CD14-positive monocyte (primary cell): ENCODE measurements at regions not wholly inside any gene's neighbourhood (a gene's known extent, or its start where the extent isn't known, plus 50 kb on each side); places are given as distances from the start of the nearest gene placed in this dataset.

Source experiments
- DNase-seq, 3 donors: peaks; one replicate each; pipeline ENCODE4 v3.0.0-alpha.2; 2011 to 2022
- H2AFZ ChIP-seq: 2 replicates; pipeline ENCODE4 v1.6.0; 2012; ENCODE audit warnings: mild to moderate bottlenecking, low read depth, low read length, inconsistent platforms; ENCODE audit not compliant: insufficient read depth, poor library complexity, severe bottlenecking
- H3K27ac ChIP-seq, 2 donors: 1 replicate in 1 of 2; 2 replicates in 1 of 2; pipeline ENCODE4 v1.5.1; 2012 to 2013; ENCODE audit warnings: low read length in 2 of 2, control low read depth in 1 of 2, inconsistent platforms in 1 of 2, low read depth in 1 of 2, mild to moderate bottlenecking in 1 of 2
- H3K27me3 ChIP-seq, 2 donors: one replicate each; pipeline versions ENCODE4 v1.6.0 to v1.6.1; 2011 to 2013; ENCODE audit warnings: low read length in 2 of 2; ENCODE audit not compliant: control insufficient read depth in 2 of 2, insufficient read depth in 2 of 2
- H3K36me3 ChIP-seq, 2 donors: replicated peaks in 1 of 2; 1 replicate in 1 of 2; 2 replicates in 1 of 2; pipeline versions ENCODE4 v1.5.1 to v1.6.1; 2012 to 2013; ENCODE audit warnings: low read length in 2 of 2, control low read depth in 1 of 2, inconsistent platforms in 1 of 2, mild to moderate bottlenecking in 1 of 2; ENCODE audit not compliant: insufficient read depth in 2 of 2, control insufficient read depth in 1 of 2
- H3K4me1 ChIP-seq, 2 donors: 1 replicate in 1 of 2; 2 replicates in 1 of 2; pipeline versions ENCODE4 v1.5.1 to v1.6.1; 2012 to 2013; ENCODE audit warnings: low read length in 2 of 2, control low read depth in 1 of 2, inconsistent platforms in 1 of 2, mild to moderate bottlenecking in 1 of 2, moderate library complexity in 1 of 2; ENCODE audit not compliant: insufficient read depth in 2 of 2, control insufficient read depth in 1 of 2
- H3K4me2 ChIP-seq: replicated peaks from 2 replicates; pipeline ENCODE3; 2012; ENCODE audit warnings: low read length, moderate library complexity, mild to moderate bottlenecking; ENCODE audit not compliant: poor library complexity, severe bottlenecking; ENCODE audit errors: extremely low read depth
- H3K4me3 ChIP-seq, 3 experiments: fragments of 200-600 bp in 1 of 3; sonication (generic) in 1 of 3; replicated peaks in 1 of 3; 1 replicate in 2 of 3; 2 replicates in 1 of 3; pipeline ENCODE4 v1.5.1; 2011 to 2013; ENCODE audit warnings: low read length in 3 of 3, mild to moderate bottlenecking in 3 of 3, control low read depth in 2 of 3, low read depth in 2 of 3, inconsistent platforms in 1 of 3, moderate library complexity in 1 of 3
- H3K79me2 ChIP-seq: 2 replicates; pipeline ENCODE4 v1.6.0; 2012; ENCODE audit warnings: mild to moderate bottlenecking, control low read depth, inconsistent platforms, low read length, moderate library complexity; ENCODE audit not compliant: insufficient read depth
- H3K9ac ChIP-seq: 2 replicates; pipeline ENCODE4 v1.6.0; 2017; ENCODE audit warnings: low read length, mild to moderate bottlenecking; ENCODE audit not compliant: insufficient read depth, poor library complexity, severe bottlenecking
- H3K9me3 ChIP-seq, 2 donors: replicated peaks in 1 of 2; 1 replicate in 1 of 2; 2 replicates in 1 of 2; pipeline versions ENCODE4 v1.5.1 to v1.6.1; 2012 to 2013; ENCODE audit warnings: low read length in 2 of 2, control low read depth in 1 of 2; ENCODE audit not compliant: control insufficient read depth in 1 of 2, insufficient read depth in 1 of 2
- H4K20me1 ChIP-seq: 2 replicates; pipeline ENCODE4 v1.6.0; 2012; ENCODE audit warnings: mild to moderate bottlenecking, low read length, control low read depth, moderate library complexity; ENCODE audit not compliant: insufficient read depth
- H3K27ac Mint-ChIP-seq, 7 donors: one replicate each; pipeline ENCODE4 v1.8.0; 2020; ENCODE audit warnings: mild to moderate bottlenecking in 7 of 7, mixed read lengths in 7 of 7, moderate library complexity in 6 of 7, inconsistent platforms in 2 of 7
- H3K27me3 Mint-ChIP-seq, 3 donors: one replicate each; pipeline ENCODE4 v1.8.0; 2021 to 2022; ENCODE audit warnings: low read depth in 3 of 3, mild to moderate bottlenecking in 3 of 3, mixed read lengths in 3 of 3, moderate library complexity in 3 of 3, inconsistent platforms in 1 of 3
- H3K36me3 Mint-ChIP-seq, 2 donors: one replicate each; pipeline ENCODE4 v1.8.0; 2020; ENCODE audit warnings: mixed read lengths in 2 of 2, inconsistent platforms in 1 of 2, mild to moderate bottlenecking in 1 of 2
- H3K4me1 Mint-ChIP-seq: one replicate; pipeline ENCODE4 v1.8.0; 2020; ENCODE audit warnings: mild to moderate bottlenecking, mixed read lengths
- H3K4me3 Mint-ChIP-seq, 2 donors: one replicate each; pipeline ENCODE4 v1.8.0; 2020; ENCODE audit warnings: mild to moderate bottlenecking in 2 of 2, mixed read lengths in 2 of 2, moderate library complexity in 1 of 2
- H3K9me3 Mint-ChIP-seq, 7 donors: one replicate each; pipeline ENCODE4 v1.8.0; 2020 to 2022; ENCODE audit warnings: mixed read lengths in 7 of 7, mild to moderate bottlenecking in 6 of 7, moderate library complexity in 6 of 7, inconsistent platforms in 2 of 7
- WGBS: methylation state at CpG from one replicate; pipeline ENCODE4 v1.1.5; 2013; ENCODE audit warnings: missing lambda C conversion rate; ENCODE audit not compliant: insufficient coverage; 5-methylcytosine and 5-hydroxymethylcytosine counted together
- intact Hi-C, 2 donors: fragments of 100-400 bp; cut with micrococcal nuclease; formaldehyde crosslinking; loops; one replicate each; pipeline versions ENCODE4 v1.15.0 to v1.15.1; 2023
- TF ChIP-seq, protein P1 (sequence below): fragments of 200-600 bp; IDR thresholded peaks from one replicate; pipeline ENCODE4 v1.8.0; 2022; ENCODE audit warnings: antibody characterized with exemption, mild to moderate bottlenecking

DNA sequence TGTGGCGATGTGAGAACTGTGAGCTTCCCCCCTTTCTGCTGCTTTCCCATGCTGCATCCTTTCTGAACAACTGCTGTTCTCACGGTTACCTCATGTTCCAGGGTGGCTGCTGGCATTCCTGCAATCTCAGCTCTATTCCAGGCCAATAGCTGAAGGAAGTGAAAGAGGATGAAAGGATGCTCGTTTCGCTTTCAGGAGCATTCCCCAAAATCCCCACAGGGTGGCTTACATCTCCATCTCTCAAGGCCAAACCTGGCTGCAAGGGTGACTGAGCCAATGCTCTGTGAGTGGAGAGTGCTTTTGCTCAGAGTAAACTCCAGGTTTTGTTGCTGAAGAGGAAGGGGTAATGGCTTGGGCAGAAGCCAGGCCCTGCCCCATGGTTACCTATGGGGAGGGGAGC is 848.2 kb downstream of the BRD1 start:
- Mint-ChIP-seq H3K4me1 (no peaks in the 10 kb centered on the region), H3K27ac (no peak overlapping the region), H3K4me3 (no peak overlapping the region), H3K27me3 (peaks cover 0 to 8% (median 2%) of the 10 kb centered on the region in 3 donors), H3K36me3 (no peaks in the 10 kb centered on the region), H3K9me3 (peaks cover 0 to 7% (median 3%) of the 10 kb centered on the region in 7 donors)
- Histone ChIP-seq H3K4me1 (no peaks in the 10 kb centered on the region), H3K79me2 (no peaks in the 10 kb centered on the region), H3K36me3 (no peaks in the 10 kb centered on the region), H3K4me3 (no peak overlapping the region), H3K27me3 (no peaks in the 10 kb centered on the region), H3K27ac (no peak overlapping the region), H3K4me2 (no peak overlapping the region), H2AFZ (no peak overlapping the region), H3K9ac (no peak overlapping the region), H4K20me1 (no peaks in the 10 kb centered on the region), H3K9me3 (no peaks in the 10 kb centered on the region)
- intact Hi-C loops, result no loop called here
- 86% methylated on average over 1 of the region's 4 CpGs for WGBS
- DNase-seq, result no peak
- TF ChIP-seq, protein P1, sequence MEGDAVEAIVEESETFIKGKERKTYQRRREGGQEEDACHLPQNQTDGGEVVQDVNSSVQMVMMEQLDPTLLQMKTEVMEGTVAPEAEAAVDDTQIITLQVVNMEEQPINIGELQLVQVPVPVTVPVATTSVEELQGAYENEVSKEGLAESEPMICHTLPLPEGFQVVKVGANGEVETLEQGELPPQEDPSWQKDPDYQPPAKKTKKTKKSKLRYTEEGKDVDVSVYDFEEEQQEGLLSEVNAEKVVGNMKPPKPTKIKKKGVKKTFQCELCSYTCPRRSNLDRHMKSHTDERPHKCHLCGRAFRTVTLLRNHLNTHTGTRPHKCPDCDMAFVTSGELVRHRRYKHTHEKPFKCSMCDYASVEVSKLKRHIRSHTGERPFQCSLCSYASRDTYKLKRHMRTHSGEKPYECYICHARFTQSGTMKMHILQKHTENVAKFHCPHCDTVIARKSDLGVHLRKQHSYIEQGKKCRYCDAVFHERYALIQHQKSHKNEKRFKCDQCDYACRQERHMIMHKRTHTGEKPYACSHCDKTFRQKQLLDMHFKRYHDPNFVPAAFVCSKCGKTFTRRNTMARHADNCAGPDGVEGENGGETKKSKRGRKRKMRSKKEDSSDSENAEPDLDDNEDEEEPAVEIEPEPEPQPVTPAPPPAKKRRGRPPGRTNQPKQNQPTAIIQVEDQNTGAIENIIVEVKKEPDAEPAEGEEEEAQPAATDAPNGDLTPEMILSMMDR, result no peak

DNA sequence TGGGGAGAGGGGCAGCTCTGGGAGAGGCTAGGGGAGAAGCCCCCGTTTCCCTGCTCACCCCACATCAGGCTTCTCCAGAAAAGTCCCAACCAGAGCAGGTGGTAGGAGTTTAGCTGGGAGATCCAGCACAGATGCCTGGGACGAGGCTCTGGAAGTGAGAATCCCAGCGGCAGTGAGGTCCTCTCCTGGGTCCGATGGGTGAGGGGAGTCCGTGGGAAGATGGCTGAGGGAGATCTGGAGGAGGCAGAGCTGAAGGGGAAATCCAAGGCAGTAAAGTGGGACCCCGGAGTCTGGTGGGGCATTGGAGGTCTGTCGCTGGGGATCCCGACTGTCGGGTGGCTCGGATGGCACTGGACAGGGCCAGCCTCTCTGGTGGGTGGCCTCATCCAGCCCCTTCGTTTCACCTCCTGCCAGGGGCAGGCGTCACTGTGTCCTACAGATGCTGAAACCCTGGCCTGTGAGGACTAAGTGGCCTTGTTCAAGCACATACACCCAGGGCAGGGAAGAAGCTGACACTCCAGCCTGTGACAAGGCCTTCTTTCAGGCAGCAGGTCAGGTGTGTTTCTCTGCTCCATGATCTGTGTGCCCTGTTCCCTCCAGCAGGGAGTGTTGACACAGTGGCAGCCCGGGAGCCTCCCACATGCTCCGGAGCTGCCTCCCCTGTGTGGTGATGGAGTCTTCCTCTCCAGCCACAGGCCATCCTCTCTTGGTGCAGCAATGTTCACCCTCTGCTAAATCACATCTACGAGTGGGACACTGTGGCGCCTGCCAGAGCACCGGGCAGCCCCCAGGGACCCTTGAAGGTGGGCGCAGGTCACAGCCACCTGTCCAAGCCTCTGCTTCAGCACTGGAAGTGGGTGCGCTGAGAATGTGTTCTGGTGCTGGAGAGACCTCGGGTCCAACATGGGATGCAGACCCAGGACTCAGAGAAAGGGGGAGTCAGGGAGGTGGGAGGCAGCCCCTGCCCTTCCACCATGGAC is 850.8 kb downstream of the BRD1 start:
- Mint-ChIP-seq H3K4me3 (no peak overlapping the region), H3K9me3 (peaks cover 0 to 7% (median 3%) of the 10 kb centered on the region in 7 donors), H3K27ac (no peak overlapping the region), H3K4me1 (no peaks in the 10 kb centered on the region), H3K36me3 (no peaks in the 10 kb centered on the region), H3K27me3 (peaks cover 2 to 6% (median 2%) of the 10 kb centered on the region in 3 donors)
- Histone ChIP-seq H3K27me3 (no peaks in the 10 kb centered on the region), H3K9me3 (no peaks in the 10 kb centered on the region), H2AFZ (no peak overlapping the region), H3K79me2 (no peaks in the 10 kb centered on the region), H3K4me1 (no peaks in the 10 kb centered on the region), H3K9ac (no peak overlapping the region), H4K20me1 (no peaks in the 10 kb centered on the region), H3K4me2 (no peak overlapping the region), H3K36me3 (no peaks in the 10 kb centered on the region), H3K27ac (no peak overlapping the region), H3K4me3 (no peak overlapping the region)
- TF ChIP-seq, protein P1, result no peak
- WGBS, result 85% methylated on average over 17 of the region's 20 CpGs
- intact Hi-C loops, result no loop called here
- no peak for DNase-seq
